Subcutaneous abdominal adipose tissue (tissue), 5 donors: ENCODE measurements at regions not wholly inside any gene's neighbourhood (a gene's known extent, or its start where the extent isn't known, plus 50 kb on each side); places are given as distances from the start of the nearest gene placed in this dataset.
"Not testable (repeated sequence)": the region's sequence is repeated elsewhere in the genome, so short reads cannot be mapped to it uniquely, and the experiment has no call there.

Experiments used
- H3K27ac ChIP-seq: one replicate; pipeline ENCODE4 v1.7.0; 2013; ENCODE audit warnings: low read depth, mild to moderate bottlenecking, inconsistent platforms, low read length, moderate library complexity
- H3K27me3 ChIP-seq, 5 donors: one replicate each; pipeline ENCODE4 v1.7.0; 2013; ENCODE audit warnings: low read length in 5 of 5, inconsistent platforms in 1 of 5; ENCODE audit not compliant: control insufficient read depth in 5 of 5, insufficient read depth in 4 of 5
- H3K36me3 ChIP-seq, 5 donors: one replicate each; pipeline ENCODE4 v1.7.0; 2013; ENCODE audit warnings: low read length in 5 of 5; ENCODE audit not compliant: control insufficient read depth in 5 of 5, insufficient read depth in 5 of 5
- H3K4me1 ChIP-seq, 5 donors: one replicate each; pipeline ENCODE4 v1.7.0; 2013; ENCODE audit warnings: low read length in 5 of 5, mild to moderate bottlenecking in 3 of 5, moderate library complexity in 1 of 5; ENCODE audit not compliant: control insufficient read depth in 5 of 5, insufficient read depth in 5 of 5
- H3K4me3 ChIP-seq, 5 donors: one replicate each; pipeline ENCODE4 v1.7.0; 2013; ENCODE audit warnings: low read length in 5 of 5, low read depth in 1 of 5
- H3K9ac ChIP-seq, 5 donors: one replicate each; pipeline ENCODE4 v1.7.0; 2013; ENCODE audit warnings: low read length in 5 of 5, mild to moderate bottlenecking in 4 of 5, moderate library complexity in 3 of 5
- H3K9me3 ChIP-seq, 5 donors: one replicate each; pipeline ENCODE4 v1.7.0; 2013; ENCODE audit warnings: low read length in 5 of 5; ENCODE audit not compliant: control insufficient read depth in 5 of 5
- donor health status: healthy.
- donor health status: healthy.
- donor health status: healthy.
- donor health status: healthy.
- donor health status: healthy.

- H3K27me3 ChIP-seq, result no peaks in the 10 kb centered on the region
- no peaks in the 10 kb centered on the region for H3K36me3 ChIP-seq
- no peaks in the 10 kb centered on the region for H3K4me1 ChIP-seq
- H3K9ac ChIP-seq, result no peak overlapping the region
- peak overlapping the region in 1 of 5 donors; percentile 41 for H3K4me3 ChIP-seq
- peaks cover 5 to 17% (median 16%) of the 10 kb centered on the region in 5 donors for H3K9me3 ChIP-seq
- no peak overlapping the region for H3K27ac ChIP-seq
Measured at GRCh38 chr5:29498412-29498811, 1695.1 kb upstream of the CDH6 start.

- Histone ChIP-seq H3K36me3 (no peaks in the 10 kb centered on the region), H3K4me1 (no peaks in the 10 kb centered on the region), H3K27ac (no peak overlapping the region), H3K9ac (no peak overlapping the region), H3K9me3 (peaks cover 0 to 6% (median 0%) of the 10 kb centered on the region in 5 donors), H3K4me3 (no peak overlapping the region), H3K27me3 (no peaks in the 10 kb centered on the region)
Measured at GRCh38 chr5:29485333-29485732, 1708.2 kb upstream of the CDH6 start.

GRCh38 chr5:29469581-29469980 lies 1723.9 kb upstream of the CDH6 start:
- no peaks in the 10 kb centered on the region for H3K36me3 ChIP-seq
- H3K27me3 ChIP-seq, result no peaks in the 10 kb centered on the region
- no peak overlapping the region for H3K27ac ChIP-seq
- no peaks in the 10 kb centered on the region for H3K4me1 ChIP-seq
- no peak overlapping the region for H3K4me3 ChIP-seq
- H3K9me3 ChIP-seq, result no peaks in the 10 kb centered on the region
- H3K9ac ChIP-seq, result no peak overlapping the region

- Histone ChIP-seq H3K9me3 (no peaks in the 10 kb centered on the region), H3K9ac (no peak overlapping the region), H3K36me3 (no peaks in the 10 kb centered on the region), H3K4me3 (no peak overlapping the region), H3K27me3 (no peaks in the 10 kb centered on the region), H3K4me1 (no peaks in the 10 kb centered on the region), H3K27ac (no peak overlapping the region)
Measured at GRCh38 chr5:29462241-29462640, 1731.2 kb upstream of the CDH6 start.

GRCh38 chr5:29460971-29461559 lies 1732.4 kb upstream of the CDH6 start:
- H3K9ac ChIP-seq, result no peak overlapping the region
- no peak overlapping the region for H3K4me3 ChIP-seq
- H3K9me3 ChIP-seq, result no peaks in the 10 kb centered on the region
- H3K27ac ChIP-seq, result no peak overlapping the region
- no peaks in the 10 kb centered on the region for H3K27me3 ChIP-seq
- H3K36me3 ChIP-seq, result no peaks in the 10 kb centered on the region
- no peaks in the 10 kb centered on the region for H3K4me1 ChIP-seq

- H3K4me3 ChIP-seq, H3K27ac ChIP-seq, H3K36me3 ChIP-seq, H3K4me1 ChIP-seq, H3K27me3 ChIP-seq, H3K9ac ChIP-seq, H3K9me3 ChIP-seq: not testable (repeated sequence)
Measured at GRCh38 chr5:29451004-29451403, 1742.5 kb upstream of the CDH6 start.

- Histone ChIP-seq H3K27ac (no peak overlapping the region), H3K36me3 (no peaks in the 10 kb centered on the region), H3K4me1 (no peaks in the 10 kb centered on the region), H3K9ac (no peak overlapping the region), H3K9me3 (no peaks in the 10 kb centered on the region), H3K4me3 (no peak overlapping the region), H3K27me3 (no peaks in the 10 kb centered on the region)
Measured at GRCh38 chr5:29414681-29415080, 1778.8 kb upstream of the CDH6 start.

GRCh38 chr5:29412979-29413378 lies 1780.5 kb upstream of the CDH6 start:
- no peaks in the 10 kb centered on the region for H3K36me3 ChIP-seq
- no peak overlapping the region for H3K27ac ChIP-seq
- H3K4me3 ChIP-seq, result no peak overlapping the region
- H3K27me3 ChIP-seq, result no peaks in the 10 kb centered on the region
- H3K9ac ChIP-seq, result no peak overlapping the region
- no peaks in the 10 kb centered on the region for H3K4me1 ChIP-seq
- H3K9me3 ChIP-seq, result no peaks in the 10 kb centered on the region

- H3K27me3 ChIP-seq, result no peaks in the 10 kb centered on the region
- H3K36me3 ChIP-seq, result no peaks in the 10 kb centered on the region
- H3K9me3 ChIP-seq, result peaks cover 0 to 17% (median 12%) of the 10 kb centered on the region in 5 donors
- H3K4me3 ChIP-seq, result no peak overlapping the region
- no peak overlapping the region for H3K9ac ChIP-seq
- no peaks in the 10 kb centered on the region for H3K4me1 ChIP-seq
- no peak overlapping the region for H3K27ac ChIP-seq
Measured at GRCh38 chr5:29402270-29402669, 1791.2 kb upstream of the CDH6 start.

- no peaks in the 10 kb centered on the region for H3K4me1 ChIP-seq
- H3K9ac ChIP-seq, result no peak overlapping the region
- H3K27ac ChIP-seq, result no peak overlapping the region
- no peak overlapping the region for H3K4me3 ChIP-seq
- no peaks in the 10 kb centered on the region for H3K27me3 ChIP-seq
- H3K36me3 ChIP-seq, result no peaks in the 10 kb centered on the region
- peaks cover 0 to 25% (median 6%) of the 10 kb centered on the region in 5 donors for H3K9me3 ChIP-seq
Measured at GRCh38 chr5:29389993-29390392, 1803.5 kb upstream of the CDH6 start.

GRCh38 chr5:29387384-29387783 lies 1806.1 kb upstream of the CDH6 start:
- Histone ChIP-seq H3K4me1 (no peaks in the 10 kb centered on the region), H3K9ac (no peak overlapping the region), H3K27ac (no peak overlapping the region), H3K27me3 (no peaks in the 10 kb centered on the region), H3K4me3 (no peak overlapping the region), H3K36me3 (no peaks in the 10 kb centered on the region), H3K9me3 (peaks cover 0 to 18% (median 3%) of the 10 kb centered on the region in 5 donors)
